ENCODE measurements at regions not wholly inside any gene's neighbourhood (a gene's known extent, or its start where the extent isn't known, plus 50 kb on each side); places are given as distances from the start of the nearest gene placed in this dataset.

- Mint-ChIP-seq H3K9me3 (no peaks in the 10 kb centered on the region), H3K4me3 (no peak overlapping the region), H3K27me3 (ENCODE audit: low read depth) (no peaks in the 10 kb centered on the region), H3K4me1 (peaks cover 6% of the 10 kb centered on the region), H3K27ac (ENCODE audit: unreplicated experiment) (no peak overlapping the region), H3K36me3 (ENCODE audit: low read depth) (peaks cover 2% of the 10 kb centered on the region)
- DNase-seq (ENCODE audit: low read depth, low spot score) = no peak
- TF ChIP-seq CTCF (conservative IDR thresholded peaks at IDR 0.05) = no peak
These were observed 543.2 kb upstream of the SEMA3D start for GRCh38 chr7:85730012-85730411.

- Mint-ChIP-seq H3K4me1 (no peaks in the 10 kb centered on the region), H3K4me3 (no peak overlapping the region), H3K9me3 (no peaks in the 10 kb centered on the region), H3K36me3 (ENCODE audit: low read depth) (no peaks in the 10 kb centered on the region), H3K27ac (ENCODE audit: unreplicated experiment) (no peak overlapping the region), H3K27me3 (ENCODE audit: low read depth) (no peaks in the 10 kb centered on the region)
- no peak for TF ChIP-seq CTCF (conservative IDR thresholded peaks at IDR 0.05)
- DNase-seq (ENCODE audit: low read depth, low spot score) = no peak
These were observed 538.2 kb upstream of the SEMA3D start for GRCh38 chr7:85725026-85725425.

GRCh38 chr7:85719981-85720953 is 533.4 kb upstream of the SEMA3D start:
- Mint-ChIP-seq H3K27me3 (ENCODE audit: low read depth) (no peaks in the 10 kb centered on the region), H3K9me3 (peaks cover 2% of the 10 kb centered on the region), H3K4me3 (no peak overlapping the region), H3K4me1 (no peaks in the 10 kb centered on the region), H3K36me3 (ENCODE audit: low read depth) (no peaks in the 10 kb centered on the region), H3K27ac (ENCODE audit: unreplicated experiment) (no peak overlapping the region)
- TF ChIP-seq CTCF (conservative IDR thresholded peaks at IDR 0.05) = no peak
- no peak for DNase-seq (ENCODE audit: low read depth, low spot score)

- no peak for TF ChIP-seq CTCF (conservative IDR thresholded peaks at IDR 0.05)
- no peaks in the 10 kb centered on the region for H3K4me1 Mint-ChIP-seq
- DNase-seq (ENCODE audit: low read depth, low spot score) = no peak
- H3K27ac Mint-ChIP-seq (ENCODE audit: unreplicated experiment) = no peak overlapping the region
- peaks cover 2% of the 10 kb centered on the region for H3K9me3 Mint-ChIP-seq
- H3K27me3 Mint-ChIP-seq (ENCODE audit: low read depth) = no peaks in the 10 kb centered on the region
- no peak overlapping the region for H3K4me3 Mint-ChIP-seq
- no peaks in the 10 kb centered on the region for H3K36me3 Mint-ChIP-seq (ENCODE audit: low read depth)
These were observed 529.5 kb upstream of the SEMA3D start for GRCh38 chr7:85716353-85716752.

- H3K4me3 Mint-ChIP-seq = no peak overlapping the region
- H3K27ac Mint-ChIP-seq (ENCODE audit: unreplicated experiment) = no peak overlapping the region
- no peak for TF ChIP-seq CTCF (conservative IDR thresholded peaks at IDR 0.05)
- no peaks in the 10 kb centered on the region for H3K27me3 Mint-ChIP-seq (ENCODE audit: low read depth)
- H3K9me3 Mint-ChIP-seq = peaks cover 2% of the 10 kb centered on the region
- no peaks in the 10 kb centered on the region for H3K36me3 Mint-ChIP-seq (ENCODE audit: low read depth)
- no peak for DNase-seq (ENCODE audit: low read depth, low spot score)
- H3K4me1 Mint-ChIP-seq = no peaks in the 10 kb centered on the region
These were observed 528.1 kb upstream of the SEMA3D start for GRCh38 chr7:85714951-85715350.

Data from neural crest cell (in vitro differentiated cells).